HUES48 (cell line): ENCODE measurements at regions not wholly inside any gene's neighbourhood (a gene's known extent, or its start where the extent isn't known, plus 50 kb on each side); places are given as distances from the start of the nearest gene placed in this dataset.
"Not testable (repeated sequence)": the region's sequence is repeated elsewhere in the genome, so short reads cannot be mapped to it uniquely, and the experiment has no call there.

Experiments
- H3K27ac ChIP-seq: one replicate; pipeline ENCODE4 v1.7.0; 2013; ENCODE audit warnings: low read depth, low read length, inconsistent platforms
- H3K27me3 ChIP-seq: 2 replicates; pipeline ENCODE4 v1.6.1; 2013; ENCODE audit warnings: mild to moderate bottlenecking, low read length; ENCODE audit not compliant: control insufficient read depth, insufficient read depth
- H3K36me3 ChIP-seq: 2 replicates; pipeline ENCODE4 v1.6.1; 2013; ENCODE audit warnings: low read length; ENCODE audit not compliant: control insufficient read depth, insufficient read depth
- H3K4me1 ChIP-seq: 2 replicates; pipeline ENCODE4 v1.6.1; 2013; ENCODE audit warnings: mild to moderate bottlenecking, low read length; ENCODE audit not compliant: control insufficient read depth, insufficient read depth
- H3K4me3 ChIP-seq: 2 replicates; pipeline ENCODE4 v1.5.1; 2013; ENCODE audit warnings: mild to moderate bottlenecking, low read depth, low read length
- H3K9ac ChIP-seq: 2 replicates; pipeline ENCODE4 v1.6.1; 2013; ENCODE audit warnings: mild to moderate bottlenecking, low read depth, low read length, moderate library complexity
- H3K9me3 ChIP-seq: 2 replicates; pipeline ENCODE4 v1.6.1; 2013; ENCODE audit warnings: low read length; ENCODE audit not compliant: control insufficient read depth, insufficient read depth

DNA sequence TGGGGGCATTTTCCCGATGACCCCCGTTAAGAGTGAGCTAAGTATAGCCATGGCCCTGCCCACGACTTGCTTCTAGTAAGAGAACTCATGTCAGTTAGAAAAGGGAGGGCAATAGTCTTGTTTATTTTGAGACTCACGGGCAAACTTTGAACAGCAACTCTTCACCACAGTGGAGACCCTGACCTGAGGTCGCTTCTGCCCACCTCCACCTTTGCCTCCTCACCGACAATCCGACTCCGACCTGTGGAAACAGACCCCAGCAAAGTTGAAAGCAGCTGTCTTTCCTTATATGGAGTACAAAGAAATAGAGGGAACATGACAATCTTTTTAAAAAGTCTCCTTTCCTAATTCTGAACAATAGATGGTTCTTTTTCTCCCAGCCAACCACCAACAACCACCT lies 155.0 kb upstream of the GCFC2 start:
- Histone ChIP-seq H3K27ac (no peak overlapping the region), H3K9ac (no peak overlapping the region), H3K4me3 (no peak overlapping the region), H3K9me3 (no peaks in the 10 kb centered on the region), H3K27me3 (peaks cover 48% of the 10 kb centered on the region), H3K36me3 (no peaks in the 10 kb centered on the region), H3K4me1 (peaks cover 10% of the 10 kb centered on the region)

DNA sequence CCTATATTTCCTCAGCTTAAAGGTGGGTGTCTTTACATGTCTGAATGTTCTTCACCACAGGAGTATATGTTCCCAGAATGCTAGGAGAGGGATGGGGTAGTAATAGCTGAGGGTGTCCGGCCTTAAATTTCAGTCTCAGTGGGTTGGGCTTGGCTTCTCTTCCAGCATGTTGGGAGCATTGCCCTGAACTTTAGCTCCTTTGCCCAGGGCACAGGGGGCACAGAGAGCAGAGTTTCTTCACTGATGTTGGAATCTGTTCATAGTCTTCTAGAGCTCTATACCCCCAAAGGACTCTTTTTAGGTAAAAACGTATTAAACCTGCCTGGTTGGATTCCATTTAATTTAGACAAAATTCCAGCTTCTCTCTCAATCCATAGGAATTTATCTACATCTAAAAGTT lies 154.4 kb upstream of the GCFC2 start:
- Histone ChIP-seq H3K4me1 (peaks cover 6% of the 10 kb centered on the region), H3K27me3 (peaks cover 43% of the 10 kb centered on the region), H3K4me3 (no peak overlapping the region), H3K9ac (no peak overlapping the region), H3K36me3 (no peaks in the 10 kb centered on the region), H3K9me3 (no peaks in the 10 kb centered on the region), H3K27ac (no peak overlapping the region)

DNA sequence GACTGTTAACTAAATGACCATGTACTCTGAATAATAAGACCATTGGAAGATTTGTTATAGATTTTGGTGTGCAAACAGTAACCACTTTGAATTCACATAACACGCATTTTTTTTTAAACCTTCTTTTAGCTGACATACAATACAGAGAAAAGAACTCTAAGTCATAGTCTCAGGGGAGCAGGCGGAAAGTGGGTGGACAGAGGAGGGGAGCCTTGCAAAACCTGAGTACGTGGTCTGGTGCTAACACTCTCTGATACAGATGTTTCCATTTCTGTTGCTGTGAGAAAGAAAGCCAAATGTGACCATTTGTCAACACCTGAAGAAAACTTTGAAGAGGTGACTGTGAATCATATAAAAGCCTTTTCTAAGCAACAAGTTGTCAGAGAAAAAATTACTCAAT lies 151.8 kb upstream of the GCFC2 start:
- no peak overlapping the region for H3K27ac ChIP-seq
- peaks cover 17% of the 10 kb centered on the region for H3K27me3 ChIP-seq
- no peaks in the 10 kb centered on the region for H3K36me3 ChIP-seq
- H3K4me1 ChIP-seq, result no peaks in the 10 kb centered on the region
- H3K9me3 ChIP-seq, result no peaks in the 10 kb centered on the region
- no peak overlapping the region for H3K4me3 ChIP-seq
- no peak overlapping the region for H3K9ac ChIP-seq

GRCh38 chr2:75853436-75853835 lies 142.7 kb upstream of the GCFC2 start:
- Histone ChIP-seq H3K27me3 (no peaks in the 10 kb centered on the region), H3K4me3 (no peak overlapping the region), H3K36me3 (no peaks in the 10 kb centered on the region), H3K4me1 (no peaks in the 10 kb centered on the region), H3K27ac (no peak overlapping the region), H3K9ac (no peak overlapping the region), H3K9me3 (peaks cover 21% of the 10 kb centered on the region)

GRCh38 chr2:75852639-75853038 lies 141.9 kb upstream of the GCFC2 start:
- no peaks in the 10 kb centered on the region for H3K27me3 ChIP-seq
- H3K9me3 ChIP-seq, result peaks cover 21% of the 10 kb centered on the region
- H3K27ac ChIP-seq, result no peak overlapping the region
- no peak overlapping the region for H3K9ac ChIP-seq
- H3K4me1 ChIP-seq, result no peaks in the 10 kb centered on the region
- H3K4me3 ChIP-seq, result no peak overlapping the region
- H3K36me3 ChIP-seq, result no peaks in the 10 kb centered on the region

GRCh38 chr2:75846683-75847190 lies 136.0 kb upstream of the GCFC2 start:
- no peak overlapping the region for H3K9ac ChIP-seq
- H3K9me3 ChIP-seq, result no peaks in the 10 kb centered on the region
- no peaks in the 10 kb centered on the region for H3K36me3 ChIP-seq
- no peak overlapping the region for H3K27ac ChIP-seq
- H3K27me3 ChIP-seq, result no peaks in the 10 kb centered on the region
- no peaks in the 10 kb centered on the region for H3K4me1 ChIP-seq
- H3K4me3 ChIP-seq, result no peak overlapping the region

DNA sequence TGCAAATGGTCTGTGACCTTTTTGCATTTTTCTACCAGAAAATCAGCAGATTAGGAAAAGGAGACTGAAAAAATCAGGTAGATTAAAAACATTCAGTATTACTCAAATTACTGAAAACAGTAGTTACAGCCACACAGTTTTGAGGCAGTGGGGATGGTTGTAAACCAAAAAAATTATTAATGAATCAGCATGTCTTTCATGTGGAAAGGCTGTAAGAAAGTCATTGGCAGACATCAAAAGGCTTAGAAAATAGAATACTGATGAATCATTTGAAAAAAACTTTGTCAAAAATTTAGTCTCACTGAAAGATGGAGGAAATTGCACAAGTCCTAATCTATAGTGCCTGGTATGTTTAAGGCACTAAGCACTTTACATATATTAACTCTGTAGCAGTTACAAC lies 133.9 kb upstream of the GCFC2 start:
- Histone ChIP-seq H3K27ac (no peak overlapping the region), H3K9ac (no peak overlapping the region), H3K27me3 (no peaks in the 10 kb centered on the region), H3K4me1 (no peaks in the 10 kb centered on the region), H3K4me3 (no peak overlapping the region), H3K36me3 (no peaks in the 10 kb centered on the region), H3K9me3 (no peaks in the 10 kb centered on the region)

DNA sequence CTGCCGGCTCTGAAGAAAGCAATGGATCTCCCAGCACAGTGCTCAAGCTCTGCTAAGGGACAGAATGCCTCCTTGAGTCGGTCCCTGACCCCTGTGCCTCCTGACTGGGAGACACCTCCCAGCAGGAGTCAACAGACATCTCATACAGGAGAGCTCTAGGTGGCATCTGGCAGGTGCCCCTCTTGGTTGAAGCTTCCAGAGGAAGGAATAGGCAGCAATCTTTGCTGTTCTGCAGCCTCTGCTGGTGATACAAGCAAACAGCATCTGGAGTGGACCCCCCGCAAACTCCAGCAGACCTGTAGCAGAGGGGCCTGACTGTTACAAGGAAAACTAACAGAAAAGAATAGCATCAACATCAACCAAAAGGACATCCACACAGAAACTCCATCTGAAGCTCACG lies 123.9 kb upstream of the GCFC2 start:
- not testable (repeated sequence) for H3K9ac ChIP-seq, H3K4me1 ChIP-seq, H3K4me3 ChIP-seq, H3K27me3 ChIP-seq, H3K9me3 ChIP-seq, H3K36me3 ChIP-seq, H3K27ac ChIP-seq

DNA sequence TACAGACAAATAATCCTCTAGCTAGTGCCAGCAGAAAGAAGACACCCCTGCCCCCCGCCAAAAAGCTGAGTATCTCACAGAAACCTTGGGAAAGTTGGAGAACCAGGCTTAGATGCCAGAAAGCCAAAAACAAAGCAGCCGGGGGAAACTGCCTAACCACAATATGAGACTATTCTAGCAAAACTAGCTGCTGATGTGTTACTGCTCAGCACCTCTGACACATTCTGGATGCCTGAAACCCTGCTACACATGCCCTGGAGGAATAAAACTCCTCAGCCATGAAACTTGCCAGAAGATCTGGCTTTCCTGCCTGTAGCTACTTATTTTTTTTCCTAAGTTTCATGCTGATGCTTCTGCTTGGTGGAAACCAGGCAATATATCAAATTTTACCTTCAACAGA lies 122.7 kb upstream of the GCFC2 start:
- Histone ChIP-seq H3K4me3 (no peak overlapping the region), H3K9me3 (no peaks in the 10 kb centered on the region)

GRCh38 chr2:75828826-75829225 lies 118.1 kb upstream of the GCFC2 start:
- H3K9me3 ChIP-seq, result 0 out of 2 replicates have a peak, but pooled peaks cover 3% of the 10 kb centered on the region
- no peak overlapping the region for H3K4me3 ChIP-seq
- no peaks in the 10 kb centered on the region for H3K36me3 ChIP-seq
- no peaks in the 10 kb centered on the region for H3K27me3 ChIP-seq
- H3K4me1 ChIP-seq, result no peaks in the 10 kb centered on the region
- no peak overlapping the region for H3K9ac ChIP-seq
- H3K27ac ChIP-seq, result no peak overlapping the region

More for the DNA sequence above, 122.7 kb upstream of the GCFC2 start:
- Histone ChIP-seq H3K27ac (no peak overlapping the region), H3K4me1 (no peaks in the 10 kb centered on the region), H3K27me3 (no peaks in the 10 kb centered on the region), H3K9ac (no peak overlapping the region), H3K36me3 (no peaks in the 10 kb centered on the region)

- not testable (repeated sequence) for H3K9me3 ChIP-seq, H3K4me1 ChIP-seq, H3K27me3 ChIP-seq, H3K36me3 ChIP-seq, H3K27ac ChIP-seq, H3K9ac ChIP-seq, H3K4me3 ChIP-seq
These were observed 112.8 kb upstream of the GCFC2 start for GRCh38 chr2:75823515-75823914.

- H3K9me3 ChIP-seq, result 0 out of 2 replicates have a peak, but pooled peaks cover 3% of the 10 kb centered on the region
- no peak overlapping the region for H3K9ac ChIP-seq
- H3K4me3 ChIP-seq, result no peak overlapping the region
- H3K27me3 ChIP-seq, result no peaks in the 10 kb centered on the region
- no peaks in the 10 kb centered on the region for H3K36me3 ChIP-seq
- H3K27ac ChIP-seq, result no peak overlapping the region
- no peaks in the 10 kb centered on the region for H3K4me1 ChIP-seq
These were observed 111.6 kb upstream of the GCFC2 start for GRCh38 chr2:75822336-75822735.
